ENCODE measurements at regions not wholly inside any gene's neighbourhood (a gene's known extent, or its start where the extent isn't known, plus 50 kb on each side); places are given as distances from the start of the nearest gene placed in this dataset.

GRCh38 chr14:25520821-25521220 lies 470.9 kb upstream of the STXBP6 start:
- Mint-ChIP-seq H3K9me3 (peaks cover 4% of the 10 kb centered on the region), H3K27me3 (no peaks in the 10 kb centered on the region), H3K27ac (no peak overlapping the region), H3K36me3 (no peaks in the 10 kb centered on the region), H3K4me1 (no peaks in the 10 kb centered on the region), H3K4me3 (no peak overlapping the region)
- no peak for ATAC-seq (ENCODE audit: low read depth)
- DNase-seq (ENCODE audit: low spot score in 2 of 2), result no peak

- no peak overlapping the region for H3K4me3 Mint-ChIP-seq
- no peak for DNase-seq (ENCODE audit: low spot score in 2 of 2)
These were observed 468.4 kb upstream of the STXBP6 start for GRCh38 chr14:25518364-25518763.

GRCh38 chr14:25516838-25517237 lies 466.9 kb upstream of the STXBP6 start:
- Mint-ChIP-seq H3K27ac (no peak overlapping the region), H3K4me1 (no peaks in the 10 kb centered on the region), H3K4me3 (no peak overlapping the region), H3K27me3 (no peaks in the 10 kb centered on the region), H3K36me3 (no peaks in the 10 kb centered on the region), H3K9me3 (peaks cover 12% of the 10 kb centered on the region)
- ATAC-seq (ENCODE audit: low read depth), result no peak
- no peak for DNase-seq (ENCODE audit: low spot score in 2 of 2)

More at GRCh38 chr14:25518364-25518763, 468.4 kb upstream of the STXBP6 start:
- no peaks in the 10 kb centered on the region for H3K36me3 Mint-ChIP-seq
- no peaks in the 10 kb centered on the region for H3K4me1 Mint-ChIP-seq
- H3K27me3 Mint-ChIP-seq, result no peaks in the 10 kb centered on the region
- no peak for ATAC-seq (ENCODE audit: low read depth)
- H3K27ac Mint-ChIP-seq, result no peak overlapping the region
- H3K9me3 Mint-ChIP-seq, result peaks cover 5% of the 10 kb centered on the region

- Mint-ChIP-seq H3K27me3 (no peaks in the 10 kb centered on the region), H3K36me3 (no peaks in the 10 kb centered on the region), H3K4me3 (no peak overlapping the region), H3K4me1 (no peaks in the 10 kb centered on the region), H3K9me3 (peaks cover 13% of the 10 kb centered on the region), H3K27ac (no peak overlapping the region)
- ATAC-seq (ENCODE audit: low read depth) (no peak), DNase-seq (ENCODE audit: low spot score in 2 of 2) (no peak)
These were observed 458.9 kb upstream of the STXBP6 start for GRCh38 chr14:25508845-25509244.

- Mint-ChIP-seq H3K4me3 (no peak overlapping the region), H3K36me3 (no peaks in the 10 kb centered on the region), H3K4me1 (no peaks in the 10 kb centered on the region), H3K27me3 (no peaks in the 10 kb centered on the region), H3K27ac (no peak overlapping the region), H3K9me3 (peaks cover 4% of the 10 kb centered on the region)
- DNase-seq (ENCODE audit: low spot score in 2 of 2), result no peak
- ATAC-seq (ENCODE audit: low read depth), result no peak
These were observed 451.8 kb upstream of the STXBP6 start for GRCh38 chr14:25501749-25502148.

- Mint-ChIP-seq H3K9me3 (no peaks in the 10 kb centered on the region), H3K27ac (no peak overlapping the region), H3K27me3 (no peaks in the 10 kb centered on the region), H3K36me3 (no peaks in the 10 kb centered on the region), H3K4me1 (no peaks in the 10 kb centered on the region), H3K4me3 (no peak overlapping the region)
- no peak for DNase-seq (ENCODE audit: low spot score in 2 of 2)
- no peak for ATAC-seq (ENCODE audit: low read depth)
These were observed 439.0 kb upstream of the STXBP6 start for GRCh38 chr14:25488961-25489360.

GRCh38 chr14:25485381-25485780 lies 435.4 kb upstream of the STXBP6 start:
- H3K9me3 Mint-ChIP-seq, result peaks cover 3% of the 10 kb centered on the region
- H3K36me3 Mint-ChIP-seq, result no peaks in the 10 kb centered on the region
- no peak overlapping the region for H3K4me3 Mint-ChIP-seq
- no peaks in the 10 kb centered on the region for H3K4me1 Mint-ChIP-seq
- no peak for DNase-seq (ENCODE audit: low spot score in 2 of 2)
- no peaks in the 10 kb centered on the region for H3K27me3 Mint-ChIP-seq
- no peak overlapping the region for H3K27ac Mint-ChIP-seq
- no peak for ATAC-seq (ENCODE audit: low read depth)

- Mint-ChIP-seq H3K27me3 (no peaks in the 10 kb centered on the region), H3K27ac (no peak overlapping the region), H3K36me3 (no peaks in the 10 kb centered on the region), H3K9me3 (peaks cover 3% of the 10 kb centered on the region), H3K4me1 (no peaks in the 10 kb centered on the region), H3K4me3 (no peak overlapping the region)
- no peak for ATAC-seq (ENCODE audit: low read depth)
- no peak for DNase-seq (ENCODE audit: low spot score in 2 of 2)
These were observed 435.0 kb upstream of the STXBP6 start for GRCh38 chr14:25484906-25485305.

- DNase-seq (ENCODE audit: low spot score in 2 of 2) (no peak), ATAC-seq (ENCODE audit: low read depth) (no peak)
- Mint-ChIP-seq H3K9me3 (peaks cover 3% of the 10 kb centered on the region), H3K27me3 (no peaks in the 10 kb centered on the region), H3K27ac (no peak overlapping the region), H3K36me3 (no peaks in the 10 kb centered on the region), H3K4me3 (no peak overlapping the region), H3K4me1 (no peaks in the 10 kb centered on the region)
These were observed 434.3 kb upstream of the STXBP6 start for GRCh38 chr14:25484235-25484634.

GRCh38 chr14:25477316-25478098 lies 427.6 kb upstream of the STXBP6 start:
- ATAC-seq (ENCODE audit: low read depth) (no peak), DNase-seq (ENCODE audit: low spot score in 2 of 2) (no peak)
- no peak overlapping the region for H3K4me3 Mint-ChIP-seq
- H3K9me3 Mint-ChIP-seq, result peaks cover 3% of the 10 kb centered on the region
- no peaks in the 10 kb centered on the region for H3K4me1 Mint-ChIP-seq
- H3K27me3 Mint-ChIP-seq, result no peaks in the 10 kb centered on the region
- no peak overlapping the region for H3K27ac Mint-ChIP-seq
- H3K36me3 Mint-ChIP-seq, result no peaks in the 10 kb centered on the region

- no peak overlapping the region for H3K27ac Mint-ChIP-seq
- no peaks in the 10 kb centered on the region for H3K36me3 Mint-ChIP-seq
- H3K27me3 Mint-ChIP-seq, result no peaks in the 10 kb centered on the region
- DNase-seq (ENCODE audit: low spot score in 2 of 2), result no peak
- H3K9me3 Mint-ChIP-seq, result no peaks in the 10 kb centered on the region
- no peak for ATAC-seq (ENCODE audit: low read depth)
- H3K4me3 Mint-ChIP-seq, result no peak overlapping the region
- H3K4me1 Mint-ChIP-seq, result no peaks in the 10 kb centered on the region
These were observed 422.8 kb upstream of the STXBP6 start for GRCh38 chr14:25472700-25473099.

GRCh38 chr14:25464772-25465171 lies 414.8 kb upstream of the STXBP6 start:
- DNase-seq (ENCODE audit: low spot score in 2 of 2) (no peak), ATAC-seq (ENCODE audit: low read depth) (no peak)
- no peak overlapping the region for H3K4me3 Mint-ChIP-seq
- H3K36me3 Mint-ChIP-seq, result no peaks in the 10 kb centered on the region
- H3K27ac Mint-ChIP-seq, result no peak overlapping the region
- H3K27me3 Mint-ChIP-seq, result no peaks in the 10 kb centered on the region
- H3K4me1 Mint-ChIP-seq, result no peaks in the 10 kb centered on the region
- H3K9me3 Mint-ChIP-seq, result peaks cover 2% of the 10 kb centered on the region

GRCh38 chr14:25464078-25464477 lies 414.1 kb upstream of the STXBP6 start:
- no peak for DNase-seq (ENCODE audit: low spot score in 2 of 2)
- no peak for ATAC-seq (ENCODE audit: low read depth)
- H3K4me1 Mint-ChIP-seq, result no peaks in the 10 kb centered on the region
- no peak overlapping the region for H3K27ac Mint-ChIP-seq
- H3K4me3 Mint-ChIP-seq, result no peak overlapping the region
- H3K36me3 Mint-ChIP-seq, result no peaks in the 10 kb centered on the region
- no peaks in the 10 kb centered on the region for H3K27me3 Mint-ChIP-seq
- peaks cover 2% of the 10 kb centered on the region for H3K9me3 Mint-ChIP-seq

- Mint-ChIP-seq H3K4me1 (no peaks in the 10 kb centered on the region), H3K36me3 (no peaks in the 10 kb centered on the region), H3K9me3 (peaks cover 2% of the 10 kb centered on the region), H3K27ac (no peak overlapping the region), H3K4me3 (no peak overlapping the region), H3K27me3 (no peaks in the 10 kb centered on the region)
- ATAC-seq (ENCODE audit: low read depth) (no peak), DNase-seq (ENCODE audit: low spot score in 2 of 2) (no peak)
These were observed 413.5 kb upstream of the STXBP6 start for GRCh38 chr14:25463480-25463879.

- no peaks in the 10 kb centered on the region for H3K36me3 Mint-ChIP-seq
- DNase-seq (ENCODE audit: low spot score in 2 of 2) (no peak), ATAC-seq (ENCODE audit: low read depth) (no peak)
- H3K4me3 Mint-ChIP-seq, result no peak overlapping the region
- H3K9me3 Mint-ChIP-seq, result peaks cover 2% of the 10 kb centered on the region
- H3K27me3 Mint-ChIP-seq, result no peaks in the 10 kb centered on the region
- H3K4me1 Mint-ChIP-seq, result no peaks in the 10 kb centered on the region
- no peak overlapping the region for H3K27ac Mint-ChIP-seq
These were observed 411.8 kb upstream of the STXBP6 start for GRCh38 chr14:25461780-25462179.
